Right atrium auricular region (tissue), 2 donors: ENCODE measurements at regions not wholly inside any gene's neighbourhood (a gene's known extent, or its start where the extent isn't known, plus 50 kb on each side); places are given as distances from the start of the nearest gene placed in this dataset.

ENCODE experiments used
- DNase-seq: peaks from one replicate; pipeline ENCODE4 v3.0.0-alpha.2; 2019; ENCODE audit warnings: low spot score
- H3K27ac ChIP-seq, 2 donors: fragments of 200-600 bp; sonication (generic); 1 replicate in 1 of 2; 2 replicates in 1 of 2; pipeline ENCODE4 v1.5.1; 2016 to 2019
- H3K27me3 ChIP-seq, 2 donors: fragments of 200-600 bp; sonication (generic); one replicate each; pipeline versions ENCODE4 v1.5.1 to v1.6.0; 2017 to 2019
- H3K36me3 ChIP-seq: fragments of 200-600 bp; sonication (generic); one replicate; pipeline ENCODE4 v1.5.1; 2016
- H3K4me1 ChIP-seq, 2 donors: fragments of 200-600 bp; sonication (generic); one replicate each; pipeline versions ENCODE4 v1.5.1 to v1.6.0; 2017 to 2019
- H3K4me3 ChIP-seq, 2 donors: fragments of 200-600 bp; sonication (generic); 1 replicate in 1 of 2; 2 replicates in 1 of 2; pipeline ENCODE4 v1.5.1; 2017 to 2019; ENCODE audit warnings: mild to moderate bottlenecking in 1 of 2, moderate library complexity in 1 of 2
- H3K9me3 ChIP-seq, 2 donors: fragments of 200-600 bp; sonication (generic); one replicate each; pipeline ENCODE4 v1.5.1; 2019
- TF ChIP-seq, protein P1 (sequence below), 2 donors: fragments of 200-600 bp; sonication (generic); IDR thresholded peaks; one replicate each; pipeline ENCODE4 v1.5.1; 2019; ENCODE audit warnings: antibody characterized with exemption in 2 of 2

DNA sequence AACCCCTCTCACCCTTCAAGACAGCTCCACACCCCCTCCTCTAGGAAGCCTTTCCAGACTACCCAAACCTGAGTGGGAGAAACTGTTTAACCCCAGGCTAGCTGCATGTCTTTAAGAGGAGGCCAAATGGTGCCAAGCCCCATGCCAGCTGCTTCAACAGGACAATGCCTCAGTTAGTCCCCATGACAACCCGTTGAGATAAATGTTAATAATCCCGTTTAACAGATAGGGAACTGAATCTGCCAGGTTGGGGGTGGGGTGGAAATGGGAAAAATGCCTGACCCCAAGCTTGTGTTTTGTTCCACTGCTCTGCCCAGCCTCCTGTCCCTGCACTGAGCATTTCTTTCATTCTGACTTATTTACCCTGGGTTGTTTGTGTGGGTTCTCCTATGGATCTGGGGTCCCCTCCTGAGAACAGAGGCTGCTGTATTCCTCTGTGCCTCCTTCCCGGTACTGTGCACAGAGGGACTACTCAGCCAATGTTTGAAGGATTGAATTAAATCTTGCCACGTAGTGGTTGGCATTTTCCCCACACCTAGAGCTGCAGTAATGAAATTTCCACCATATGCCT lies 452.6 kb upstream of the ZMIZ1 start:
- H3K27me3 ChIP-seq, result no peaks in the 10 kb centered on the region
- no peaks in the 10 kb centered on the region for H3K9me3 ChIP-seq
- H3K4me1 ChIP-seq, result peaks cover 0 to 4% of the 10 kb centered on the region in 2 donors
- no peak overlapping the region for H3K4me3 ChIP-seq
- no peak for DNase-seq
- TF ChIP-seq, protein P1, sequence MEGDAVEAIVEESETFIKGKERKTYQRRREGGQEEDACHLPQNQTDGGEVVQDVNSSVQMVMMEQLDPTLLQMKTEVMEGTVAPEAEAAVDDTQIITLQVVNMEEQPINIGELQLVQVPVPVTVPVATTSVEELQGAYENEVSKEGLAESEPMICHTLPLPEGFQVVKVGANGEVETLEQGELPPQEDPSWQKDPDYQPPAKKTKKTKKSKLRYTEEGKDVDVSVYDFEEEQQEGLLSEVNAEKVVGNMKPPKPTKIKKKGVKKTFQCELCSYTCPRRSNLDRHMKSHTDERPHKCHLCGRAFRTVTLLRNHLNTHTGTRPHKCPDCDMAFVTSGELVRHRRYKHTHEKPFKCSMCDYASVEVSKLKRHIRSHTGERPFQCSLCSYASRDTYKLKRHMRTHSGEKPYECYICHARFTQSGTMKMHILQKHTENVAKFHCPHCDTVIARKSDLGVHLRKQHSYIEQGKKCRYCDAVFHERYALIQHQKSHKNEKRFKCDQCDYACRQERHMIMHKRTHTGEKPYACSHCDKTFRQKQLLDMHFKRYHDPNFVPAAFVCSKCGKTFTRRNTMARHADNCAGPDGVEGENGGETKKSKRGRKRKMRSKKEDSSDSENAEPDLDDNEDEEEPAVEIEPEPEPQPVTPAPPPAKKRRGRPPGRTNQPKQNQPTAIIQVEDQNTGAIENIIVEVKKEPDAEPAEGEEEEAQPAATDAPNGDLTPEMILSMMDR (IDR thresholded peaks at IDR 0.05), result no peak
- H3K36me3 ChIP-seq, result no peaks in the 10 kb centered on the region
- H3K27ac ChIP-seq, result no peak overlapping the region

DNA sequence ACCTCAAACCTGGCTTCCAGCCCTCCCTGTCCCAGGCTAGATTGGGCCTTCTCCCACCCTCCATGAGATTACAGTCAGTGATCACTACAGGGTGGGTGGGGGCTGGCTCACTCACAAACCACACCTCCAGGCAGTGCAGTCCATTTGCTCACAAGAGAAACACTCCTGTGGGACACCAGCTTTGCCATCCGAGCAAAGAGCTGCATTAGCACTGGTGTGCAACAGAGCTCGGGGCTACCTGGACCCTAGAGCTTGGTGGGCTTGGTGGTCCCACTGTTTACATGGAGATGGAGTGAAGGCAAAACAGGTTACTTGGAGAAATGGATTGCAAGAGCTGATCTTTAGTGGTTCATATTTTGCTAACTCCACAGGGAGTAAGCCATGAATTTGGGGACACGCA lies 451.7 kb upstream of the ZMIZ1 start:
- Histone ChIP-seq H3K27ac (no peak overlapping the region), H3K36me3 (no peaks in the 10 kb centered on the region)

DNA sequence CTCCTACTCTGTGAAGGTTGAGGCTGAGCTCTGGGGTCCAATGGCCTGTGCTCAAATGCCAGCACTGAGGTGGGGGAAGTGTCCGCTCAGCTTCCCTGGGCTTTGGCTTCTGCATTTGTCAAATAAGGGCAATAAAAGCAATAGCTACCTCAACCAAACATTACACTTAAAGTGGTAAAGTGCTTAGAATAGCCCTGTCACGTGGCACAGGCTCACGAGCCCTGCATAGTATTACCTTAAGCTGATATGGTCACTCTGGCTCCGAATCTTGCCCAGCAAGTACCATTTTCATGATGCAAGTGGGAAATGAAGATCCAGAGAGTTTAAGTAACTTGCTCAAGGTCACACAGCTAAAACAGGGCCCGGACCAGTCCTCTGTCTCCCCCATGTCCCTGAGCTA lies 451.1 kb upstream of the ZMIZ1 start:
- TF ChIP-seq, protein P1 (IDR thresholded peaks at IDR 0.05), result no peak
- no peak for DNase-seq

More for the DNA sequence above, 451.7 kb upstream of the ZMIZ1 start:
- no peak overlapping the region for H3K4me3 ChIP-seq
- H3K4me1 ChIP-seq, result peaks cover 0 to 4% of the 10 kb centered on the region in 2 donors
- TF ChIP-seq, protein P1 (IDR thresholded peaks at IDR 0.05), result no peak
- DNase-seq, result no peak
- no peaks in the 10 kb centered on the region for H3K9me3 ChIP-seq
- H3K27me3 ChIP-seq, result no peaks in the 10 kb centered on the region

DNA sequence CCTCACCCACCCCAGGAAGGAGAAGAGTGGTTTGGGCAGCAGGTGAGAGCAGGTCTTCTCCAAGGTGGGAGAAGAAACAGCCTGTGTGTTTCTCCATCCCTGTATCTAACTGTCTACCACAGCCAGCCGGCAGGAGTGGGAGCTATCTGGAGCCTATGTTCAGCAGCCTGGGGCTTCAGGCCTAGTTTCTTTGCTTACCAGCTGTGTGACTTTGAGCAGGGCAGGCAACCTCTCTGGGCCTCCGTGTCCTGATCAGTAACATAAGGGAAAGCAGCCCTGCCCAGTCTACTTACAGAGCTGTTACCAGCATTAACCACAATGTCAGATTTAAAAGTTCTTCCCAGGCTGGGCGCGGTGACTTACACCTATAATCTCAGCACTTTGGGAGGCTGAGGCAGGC lies 450.7 kb upstream of the ZMIZ1 start:
- H3K4me1 ChIP-seq, result peaks cover 0 to 4% of the 10 kb centered on the region in 2 donors
- no peak overlapping the region for H3K4me3 ChIP-seq
- H3K27me3 ChIP-seq, result no peaks in the 10 kb centered on the region
- TF ChIP-seq, protein P1 (IDR thresholded peaks at IDR 0.05), result no peak
- no peaks in the 10 kb centered on the region for H3K36me3 ChIP-seq
- H3K9me3 ChIP-seq, result no peaks in the 10 kb centered on the region
- no peak overlapping the region for H3K27ac ChIP-seq
- DNase-seq, result no peak

More for the DNA sequence above, 451.1 kb upstream of the ZMIZ1 start:
- Histone ChIP-seq H3K27me3 (no peaks in the 10 kb centered on the region), H3K9me3 (no peaks in the 10 kb centered on the region), H3K4me3 (no peak overlapping the region), H3K27ac (no peak overlapping the region), H3K36me3 (no peaks in the 10 kb centered on the region), H3K4me1 (peaks cover 0 to 4% of the 10 kb centered on the region in 2 donors)

DNA sequence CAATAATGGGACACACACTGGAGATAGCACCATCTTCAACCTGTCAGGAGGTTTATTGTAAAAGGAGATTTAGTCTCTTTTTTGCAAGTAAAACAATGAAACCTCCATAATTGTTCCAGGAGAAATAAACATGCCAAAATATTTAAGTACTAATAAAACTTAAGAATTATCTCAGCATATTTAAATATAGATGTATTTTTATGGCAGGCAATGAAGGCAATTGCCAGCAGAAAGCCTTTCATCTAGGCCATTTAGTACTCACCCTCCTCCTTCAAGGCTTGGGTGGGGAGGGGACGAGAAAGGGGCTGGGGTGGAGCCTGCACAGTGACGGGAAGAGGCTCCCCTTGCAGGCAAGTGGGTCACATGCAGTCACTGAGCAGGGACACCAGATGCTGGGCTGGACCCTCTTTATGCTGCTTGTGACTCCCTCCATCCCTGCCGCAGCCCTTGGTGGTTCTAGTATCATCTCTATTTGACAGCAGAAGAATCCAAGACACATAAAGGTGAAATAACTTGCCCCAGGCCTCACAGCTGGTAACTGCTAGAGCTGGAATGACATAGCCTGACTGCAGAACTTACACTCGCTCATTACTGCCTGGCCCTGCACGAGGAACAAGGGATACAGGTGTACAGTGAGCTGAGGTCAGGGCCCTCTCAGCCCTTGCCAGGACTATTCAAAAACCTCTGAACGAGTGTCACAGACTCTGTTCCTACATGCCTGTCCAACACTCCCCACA lies 449.5 kb upstream of the ZMIZ1 start:
- Histone ChIP-seq H3K9me3 (no peaks in the 10 kb centered on the region), H3K4me1 (peaks cover 0 to 6% of the 10 kb centered on the region in 2 donors), H3K27me3 (no peaks in the 10 kb centered on the region), H3K4me3 (no peak overlapping the region), H3K36me3 (no peaks in the 10 kb centered on the region), H3K27ac (no peak overlapping the region)
- DNase-seq, result no peak
- TF ChIP-seq, protein P1 (IDR thresholded peaks at IDR 0.05), result no peak
